ENCODE measurements at regions not wholly inside any gene's neighbourhood (a gene's known extent, or its start where the extent isn't known, plus 50 kb on each side); places are given as distances from the start of the nearest gene placed in this dataset.

GRCh38 chr5:2895196-2895595 lies 143.7 kb upstream of the IRX2 start:
- TF ChIP-seq, protein P1, sequence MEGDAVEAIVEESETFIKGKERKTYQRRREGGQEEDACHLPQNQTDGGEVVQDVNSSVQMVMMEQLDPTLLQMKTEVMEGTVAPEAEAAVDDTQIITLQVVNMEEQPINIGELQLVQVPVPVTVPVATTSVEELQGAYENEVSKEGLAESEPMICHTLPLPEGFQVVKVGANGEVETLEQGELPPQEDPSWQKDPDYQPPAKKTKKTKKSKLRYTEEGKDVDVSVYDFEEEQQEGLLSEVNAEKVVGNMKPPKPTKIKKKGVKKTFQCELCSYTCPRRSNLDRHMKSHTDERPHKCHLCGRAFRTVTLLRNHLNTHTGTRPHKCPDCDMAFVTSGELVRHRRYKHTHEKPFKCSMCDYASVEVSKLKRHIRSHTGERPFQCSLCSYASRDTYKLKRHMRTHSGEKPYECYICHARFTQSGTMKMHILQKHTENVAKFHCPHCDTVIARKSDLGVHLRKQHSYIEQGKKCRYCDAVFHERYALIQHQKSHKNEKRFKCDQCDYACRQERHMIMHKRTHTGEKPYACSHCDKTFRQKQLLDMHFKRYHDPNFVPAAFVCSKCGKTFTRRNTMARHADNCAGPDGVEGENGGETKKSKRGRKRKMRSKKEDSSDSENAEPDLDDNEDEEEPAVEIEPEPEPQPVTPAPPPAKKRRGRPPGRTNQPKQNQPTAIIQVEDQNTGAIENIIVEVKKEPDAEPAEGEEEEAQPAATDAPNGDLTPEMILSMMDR (IDR thresholded peaks at IDR 0.05): no peak
- TF ChIP-seq POLR2A (IDR thresholded peaks at IDR 0.05): no peak

Measured in body of pancreas (tissue), 4 donors.